ENCODE measurements at regions not wholly inside any gene's neighbourhood (a gene's known extent, or its start where the extent isn't known, plus 50 kb on each side); places are given as distances from the start of the nearest gene placed in this dataset.

GRCh38 chr1:113271039-113271438, 119.3 kb upstream of the MAGI3 start:
- no peak for TF ChIP-seq EZH2 (IDR thresholded peaks at IDR 0.05; ENCODE audit: borderline replicate concordance, low read length)
- no peak for TF ChIP-seq CTCF (IDR thresholded peaks at IDR 0.05; ENCODE audit: low read length)

Data from OCI-LY1 (cell line).